ENCODE measurements at regions not wholly inside any gene's neighbourhood (a gene's known extent, or its start where the extent isn't known, plus 50 kb on each side); places are given as distances from the start of the nearest gene placed in this dataset.

DNA sequence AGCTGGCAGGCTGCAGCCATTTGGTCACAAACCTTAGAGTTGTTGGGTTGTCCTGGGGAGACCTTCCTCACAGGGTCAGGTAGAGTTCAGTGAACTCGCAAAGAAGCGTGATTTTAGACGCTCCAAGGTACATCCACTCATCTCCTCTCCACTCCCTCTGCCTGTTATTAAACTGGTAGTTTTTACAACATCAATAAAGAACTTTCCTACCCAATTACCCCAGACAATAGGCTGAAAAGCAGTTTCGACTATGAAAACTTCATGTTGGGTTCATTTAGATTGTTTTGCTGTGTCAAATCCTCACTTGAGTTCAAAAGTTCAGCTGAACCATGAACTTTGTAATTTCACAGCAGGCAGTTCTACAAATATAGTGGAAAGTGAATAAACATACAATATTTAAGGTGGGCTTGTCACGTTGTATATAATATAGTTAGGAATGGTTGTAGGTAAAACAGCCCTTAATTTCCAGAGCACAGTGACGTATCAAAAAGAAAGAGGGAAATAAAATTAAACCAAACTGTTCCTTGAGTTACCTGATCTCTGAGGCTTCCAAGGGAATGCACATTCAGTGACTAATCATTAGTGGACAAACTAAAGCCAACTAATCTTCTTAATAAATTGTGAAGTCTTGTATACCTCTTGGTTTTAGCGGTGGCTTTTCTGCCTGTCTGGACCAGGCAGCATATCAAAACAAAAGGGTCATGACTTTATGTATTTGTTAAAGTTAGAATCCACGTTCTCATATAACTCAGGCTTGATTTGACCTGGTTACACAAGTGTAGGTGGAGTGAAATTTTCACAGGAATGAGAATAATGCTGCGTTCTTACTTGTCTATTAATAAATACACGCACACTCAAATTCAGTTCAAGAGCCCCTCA, 100.5 kb downstream of the CYP26A1 start:
- Histone ChIP-seq H3K27ac (ENCODE audit: low read depth, low read length, poor library complexity, severe bottlenecking) (no peak overlapping the region), H3K4me2 (ENCODE audit: low read length) (no peak overlapping the region), H3K9me2 (ENCODE audit: insufficient read depth, low read length) (no peaks in the 10 kb centered on the region), H3K4me3 (ENCODE audit: low read depth, low read length, poor library complexity, severe bottlenecking) (no peak overlapping the region), H3K4me1 (ENCODE audit: insufficient read depth, low read length, poor library complexity, severe bottlenecking) (no peaks in the 10 kb centered on the region), H3K36me3 (ENCODE audit: insufficient read depth, low read length) (no peaks in the 10 kb centered on the region), H4K20me1 (ENCODE audit: insufficient read depth, low read length) (no peaks in the 10 kb centered on the region), H2AFZ (ENCODE audit: low read length) (no peak overlapping the region), H3K79me2 (ENCODE audit: insufficient read depth, low read depth, low read length) (no peaks in the 10 kb centered on the region), H3K9me3 (ENCODE audit: low read length) (no peaks in the 10 kb centered on the region)
- ChIA-PET CTCF (ENCODE audit: unreplicated experiment) (no interaction called here), POLR2A (no interaction called here)
- TF ChIP-seq CTCF (conservative IDR thresholded peaks at IDR 0.05; ENCODE audit: low read length) (no peak), EZH2phosphoT487 (IDR thresholded peaks at IDR 0.05; ENCODE audit: borderline replicate concordance, low read depth, low read length) (no peak)
- no TSS peak for BruUV-seq (replicated peaks)
- intact Hi-C loops (cut with micrococcal nuclease; ENCODE audit: unreplicated experiment), result no loop called here
- DNase-seq (ENCODE audit: low spot score), result no peak

GRCh38 chr10:93175490-93175889, 101.8 kb downstream of the CYP26A1 start:
- Histone ChIP-seq H4K20me1 (ENCODE audit: insufficient read depth, low read length) (no peaks in the 10 kb centered on the region), H3K4me1 (ENCODE audit: insufficient read depth, low read length, poor library complexity, severe bottlenecking) (no peaks in the 10 kb centered on the region), H3K27ac (ENCODE audit: low read depth, low read length, poor library complexity, severe bottlenecking) (no peak overlapping the region), H3K4me2 (ENCODE audit: low read length) (no peak overlapping the region), H3K9me2 (ENCODE audit: insufficient read depth, low read length) (no peaks in the 10 kb centered on the region), H3K9me3 (ENCODE audit: low read length) (no peaks in the 10 kb centered on the region), H3K4me3 (ENCODE audit: low read depth, low read length, poor library complexity, severe bottlenecking) (no peak overlapping the region), H2AFZ (ENCODE audit: low read length) (no peak overlapping the region), H3K36me3 (ENCODE audit: insufficient read depth, low read length) (no peaks in the 10 kb centered on the region), H3K79me2 (ENCODE audit: insufficient read depth, low read depth, low read length) (no peaks in the 10 kb centered on the region)
- no peak for TF ChIP-seq CTCF (conservative IDR thresholded peaks at IDR 0.05; ENCODE audit: low read length)
- no peak for TF ChIP-seq EZH2phosphoT487 (IDR thresholded peaks at IDR 0.05; ENCODE audit: borderline replicate concordance, low read depth, low read length)
- intact Hi-C loops (cut with micrococcal nuclease; ENCODE audit: unreplicated experiment), result no loop called here
- DNase-seq (ENCODE audit: low spot score), result no peak
- ChIA-PET POLR2A (interaction anchor here (0.6 kb wide), 1 partner anchor 61 kb away, joined by 3 read pairs; no protein-coding TSS in a partner anchor), CTCF (ENCODE audit: unreplicated experiment) (no interaction called here)
- BruUV-seq (replicated peaks), result no TSS peak

DNA sequence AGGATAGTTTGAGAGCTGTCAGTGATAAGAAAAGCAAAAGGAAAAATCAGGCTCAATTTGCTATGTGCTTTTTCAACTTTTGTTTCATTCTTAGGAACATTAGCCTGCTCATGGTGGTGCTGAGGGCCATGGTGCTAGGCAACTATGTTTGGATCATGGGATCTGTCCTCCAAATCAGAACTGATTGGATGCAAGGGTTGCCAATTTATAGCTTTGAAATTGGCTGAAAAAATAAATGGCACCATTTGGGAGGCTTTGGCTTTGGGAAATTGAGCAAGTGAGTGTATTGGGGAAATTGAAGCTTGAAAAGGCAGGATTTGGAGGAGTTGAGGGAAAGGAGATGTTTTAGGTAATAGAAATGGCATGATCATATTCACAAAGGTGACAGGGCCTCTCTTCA, 103.8 kb downstream of the CYP26A1 start:
- H3K4me2 ChIP-seq (ENCODE audit: low read length), result no peak overlapping the region
- CTCF ChIA-PET (ENCODE audit: unreplicated experiment), result no interaction called here
- H3K36me3 ChIP-seq (ENCODE audit: insufficient read depth, low read length), result no peaks in the 10 kb centered on the region
- no peaks in the 10 kb centered on the region for H3K4me1 ChIP-seq (ENCODE audit: insufficient read depth, low read length, poor library complexity, severe bottlenecking)
- POLR2A ChIA-PET, result interaction anchor here (0.6 kb wide), 1 partner anchor 191 kb away, joined by 4 read pairs; no protein-coding TSS in a partner anchor
- DNase-seq (ENCODE audit: low spot score), result no peak
- H4K20me1 ChIP-seq (ENCODE audit: insufficient read depth, low read length), result no peaks in the 10 kb centered on the region
- no peaks in the 10 kb centered on the region for H3K79me2 ChIP-seq (ENCODE audit: insufficient read depth, low read depth, low read length)
- no TSS peak for BruUV-seq (replicated peaks)
- H2AFZ ChIP-seq (ENCODE audit: low read length), result no peak overlapping the region
- TF ChIP-seq CTCF (conservative IDR thresholded peaks at IDR 0.05; ENCODE audit: low read length) (no peak), EZH2phosphoT487 (IDR thresholded peaks at IDR 0.05; ENCODE audit: borderline replicate concordance, low read depth, low read length) (no peak)
- H3K9me3 ChIP-seq (ENCODE audit: low read length), result no peaks in the 10 kb centered on the region
- no peak overlapping the region for H3K4me3 ChIP-seq (ENCODE audit: low read depth, low read length, poor library complexity, severe bottlenecking)
- no peaks in the 10 kb centered on the region for H3K9me2 ChIP-seq (ENCODE audit: insufficient read depth, low read length)
- no peak overlapping the region for H3K27ac ChIP-seq (ENCODE audit: low read depth, low read length, poor library complexity, severe bottlenecking)
- intact Hi-C loops (cut with micrococcal nuclease; ENCODE audit: unreplicated experiment), result no loop called here

All from OCI-LY7 (cell line).